ENCODE measurements at regions not wholly inside any gene's neighbourhood (a gene's known extent, or its start where the extent isn't known, plus 50 kb on each side); places are given as distances from the start of the nearest gene placed in this dataset.

GRCh38 chr14:65888677-65889076 lies 476.1 kb downstream of the FUT8 start:
- TF ChIP-seq CTCF (IDR thresholded peaks at IDR 0.05) (no peak), POLR2A (IDR thresholded peaks at IDR 0.05) (no peak), EP300 (IDR thresholded peaks at IDR 0.05) (no peak)
